HG02623 (cell line): ENCODE measurements at regions not wholly inside any gene's neighbourhood (a gene's known extent, or its start where the extent isn't known, plus 50 kb on each side); places are given as distances from the start of the nearest gene placed in this dataset.

Experiments
- ATAC-seq: cut with Tn5 transposase; IDR thresholded peaks from one replicate; pipeline ENCODE4 v1.9.1; 2021; ENCODE audit warnings: moderate library complexity; ENCODE audit not compliant: unreplicated experiment

DNA sequence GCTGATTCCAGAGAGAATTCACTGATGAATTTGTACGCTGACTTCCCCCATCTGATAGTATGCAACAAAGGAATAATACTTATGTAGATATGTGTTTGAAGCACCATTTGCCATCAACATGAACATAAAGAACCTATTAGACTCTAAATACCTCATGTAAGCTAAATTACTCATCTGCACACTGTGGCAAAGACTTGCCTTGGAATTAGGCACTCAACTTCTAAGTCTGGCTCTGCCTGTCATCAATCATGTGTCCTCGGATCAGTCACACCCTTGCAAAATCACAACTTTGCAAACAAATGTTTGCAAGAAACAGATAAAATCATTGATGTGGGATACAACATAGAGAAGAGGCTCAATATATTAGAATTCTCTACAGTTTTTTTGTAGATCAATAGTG lies 169.9 kb upstream of the LDB2 start:
- ATAC-seq = no peak

- no peak for ATAC-seq
Observed at GRCh38 chr4:17066972-17067371, 168.5 kb upstream of the LDB2 start.

GRCh38 chr4:17066236-17066635 lies 167.8 kb upstream of the LDB2 start:
- no peak for ATAC-seq

- ATAC-seq = no peak
Observed at GRCh38 chr4:17065821-17066220, 167.4 kb upstream of the LDB2 start.

DNA sequence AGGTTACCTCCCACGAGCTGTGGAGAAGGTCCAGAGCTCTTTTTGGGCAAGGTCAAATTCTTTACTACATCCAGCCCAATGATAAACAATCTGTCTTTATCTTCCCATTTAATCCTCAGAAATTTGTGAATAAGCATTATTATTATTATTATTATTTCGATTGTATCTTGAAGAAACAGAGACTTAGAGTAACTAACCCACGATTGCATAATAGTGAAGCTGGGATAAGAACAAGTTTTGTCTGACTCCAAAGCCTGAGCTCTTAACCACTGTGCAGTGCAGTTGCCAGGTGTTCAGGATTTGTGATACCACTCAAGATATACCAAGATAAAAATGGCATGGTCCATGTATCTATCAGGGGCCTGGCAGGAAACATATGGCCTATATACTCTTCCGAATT lies 166.5 kb upstream of the LDB2 start:
- ATAC-seq = no peak

DNA sequence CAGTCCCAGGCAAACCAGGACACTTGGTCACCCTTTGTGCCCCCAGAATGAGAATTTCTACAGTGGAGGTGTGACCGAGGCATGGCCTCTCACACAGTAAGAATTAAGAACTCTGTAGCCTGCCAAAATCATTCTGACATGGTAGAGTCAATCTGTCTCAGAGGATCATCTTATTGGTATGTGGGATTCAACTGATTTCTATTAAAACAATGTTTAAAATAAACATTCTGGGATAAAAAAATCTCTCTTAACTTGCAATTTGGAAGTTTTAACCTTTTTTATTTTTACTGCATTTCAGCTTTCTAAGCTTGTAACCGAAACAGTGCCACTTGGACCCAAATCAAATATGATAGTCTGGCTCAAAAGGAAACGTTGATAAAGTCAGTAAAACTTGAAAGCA lies 165.4 kb upstream of the LDB2 start:
- ATAC-seq = no peak

DNA sequence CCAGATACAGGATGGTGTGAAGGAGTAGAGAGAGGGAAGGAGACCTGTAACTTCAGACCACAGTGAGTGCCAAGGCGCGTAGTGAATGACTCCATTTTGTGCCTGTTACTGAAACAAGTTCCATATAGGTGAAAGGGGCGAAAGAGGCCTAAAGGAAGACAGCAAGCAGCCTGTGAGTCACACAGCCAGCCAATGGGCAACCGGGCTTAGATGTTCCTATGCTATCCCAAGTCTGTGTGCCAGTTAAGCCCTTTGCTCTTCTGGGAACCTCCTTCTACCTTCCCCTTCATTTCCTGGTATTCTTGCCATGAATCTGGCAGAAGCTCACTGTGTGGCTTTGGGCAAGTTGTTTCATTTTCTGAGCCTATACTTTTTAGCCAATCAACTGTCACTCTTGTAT lies 161.8 kb upstream of the LDB2 start:
- no peak for ATAC-seq

- ATAC-seq = no peak
Observed at GRCh38 chr4:17058916-17059741, 160.7 kb upstream of the LDB2 start.

DNA sequence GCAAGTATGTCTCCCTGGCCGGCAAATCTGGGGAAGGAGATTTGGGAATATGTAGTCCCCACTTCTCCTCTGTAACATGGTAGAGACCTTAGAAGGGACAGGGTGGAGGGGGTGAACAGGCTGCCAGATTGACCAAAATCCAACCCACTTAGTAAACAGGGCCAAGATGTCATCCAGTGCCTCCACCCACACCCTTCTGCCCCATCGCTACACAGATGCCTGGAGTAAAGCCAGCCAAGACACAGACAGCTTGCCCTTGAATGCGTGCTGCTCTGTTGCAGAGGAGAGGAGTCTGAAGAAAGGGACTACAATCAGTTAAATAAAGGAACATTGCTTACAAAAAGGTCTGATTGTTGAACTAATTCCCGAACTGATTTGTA lies 160.1 kb upstream of the LDB2 start:
- ATAC-seq = no peak

DNA sequence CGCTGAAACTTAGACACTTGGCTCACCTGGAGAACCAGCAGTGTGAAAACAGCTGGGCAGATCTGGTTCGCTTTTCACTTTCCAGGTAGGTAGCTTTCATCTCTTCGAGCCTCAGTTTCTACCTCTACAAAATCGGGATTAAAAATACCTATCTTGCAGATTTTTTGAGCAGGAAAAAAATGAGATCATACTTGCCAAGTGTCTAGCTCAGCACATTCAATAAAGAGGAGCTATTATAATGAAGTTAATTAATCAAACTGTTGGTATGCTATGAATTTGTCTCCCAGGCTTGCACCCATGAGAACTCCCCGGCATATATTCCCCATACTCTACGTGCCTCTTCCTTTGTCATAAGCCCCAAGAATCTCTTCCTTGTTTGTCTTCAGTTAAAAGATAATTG lies 158.6 kb upstream of the LDB2 start:
- ATAC-seq = no peak

DNA sequence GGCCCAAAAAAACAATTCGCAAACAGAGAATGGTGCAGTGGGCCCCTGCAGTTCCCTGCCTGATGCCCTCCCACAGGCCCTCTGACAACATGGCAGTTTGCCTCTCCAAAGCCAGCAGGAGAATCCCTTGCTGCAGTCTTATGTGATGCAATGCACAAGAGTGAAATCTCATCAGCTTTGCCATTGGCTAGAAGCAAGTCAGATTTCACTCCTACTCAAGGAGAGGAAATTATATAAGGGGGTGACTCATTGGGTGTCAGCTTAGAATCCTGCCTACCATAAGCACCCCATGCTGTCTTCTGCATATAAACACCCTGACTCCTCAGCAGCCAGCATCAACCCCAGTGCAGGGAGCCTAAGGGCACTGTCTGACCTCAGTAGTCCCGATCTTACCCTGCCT lies 157.3 kb upstream of the LDB2 start:
- no peak for ATAC-seq

DNA sequence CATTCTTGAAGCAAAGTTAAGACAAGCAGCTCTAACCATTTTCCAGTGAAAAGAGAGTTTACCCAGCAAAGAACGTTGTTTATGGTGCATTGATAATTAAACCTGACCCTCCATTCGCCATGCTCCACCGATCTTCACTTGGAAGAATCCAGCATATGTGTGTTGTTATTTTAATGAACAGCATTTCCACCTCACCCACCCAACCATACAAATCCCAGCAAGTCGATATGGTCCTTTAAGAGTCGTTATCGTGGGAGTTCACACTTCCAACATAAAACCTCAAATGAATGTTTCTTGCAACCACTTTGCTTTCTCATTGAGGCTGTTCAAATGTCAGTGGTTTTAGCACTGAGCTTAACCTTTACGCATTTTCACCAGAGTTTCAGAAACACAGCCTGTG lies 147.4 kb upstream of the LDB2 start:
- ATAC-seq = no peak

DNA sequence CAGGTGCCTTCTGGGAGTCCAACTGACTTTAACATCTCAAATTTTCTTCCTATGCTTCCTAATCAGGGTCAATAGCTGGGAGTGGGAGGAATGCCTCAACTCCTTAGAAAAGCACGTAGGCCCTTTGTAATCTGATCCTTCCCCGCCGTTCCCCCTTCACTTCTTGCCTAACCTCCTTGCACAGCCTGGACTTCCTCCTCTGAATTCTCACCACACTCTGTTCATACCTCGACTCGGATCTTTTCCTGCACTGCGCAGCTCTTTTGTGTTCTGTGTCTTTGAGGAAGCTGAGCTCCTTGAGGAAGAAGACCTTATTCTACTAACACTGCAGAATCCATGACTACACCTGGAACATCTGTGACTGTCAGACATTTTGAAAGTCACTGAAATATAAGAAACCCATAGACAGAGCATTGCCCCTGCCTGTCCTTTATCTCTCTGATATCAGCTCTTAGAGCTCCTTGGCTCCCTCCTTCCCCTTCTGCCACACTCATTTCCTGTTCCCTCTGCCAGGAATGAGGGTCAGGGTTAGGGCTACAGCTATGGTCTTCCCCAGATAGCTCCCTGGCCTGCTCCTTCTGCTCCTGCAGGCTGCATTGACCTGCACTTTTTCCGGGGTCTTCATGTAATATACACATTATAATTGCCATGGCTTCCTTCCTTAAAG lies 140.2 kb upstream of the LDB2 start:
- ATAC-seq = no peak

GRCh38 chr4:17033768-17034181 lies 135.3 kb upstream of the LDB2 start:
- ATAC-seq = no peak

DNA sequence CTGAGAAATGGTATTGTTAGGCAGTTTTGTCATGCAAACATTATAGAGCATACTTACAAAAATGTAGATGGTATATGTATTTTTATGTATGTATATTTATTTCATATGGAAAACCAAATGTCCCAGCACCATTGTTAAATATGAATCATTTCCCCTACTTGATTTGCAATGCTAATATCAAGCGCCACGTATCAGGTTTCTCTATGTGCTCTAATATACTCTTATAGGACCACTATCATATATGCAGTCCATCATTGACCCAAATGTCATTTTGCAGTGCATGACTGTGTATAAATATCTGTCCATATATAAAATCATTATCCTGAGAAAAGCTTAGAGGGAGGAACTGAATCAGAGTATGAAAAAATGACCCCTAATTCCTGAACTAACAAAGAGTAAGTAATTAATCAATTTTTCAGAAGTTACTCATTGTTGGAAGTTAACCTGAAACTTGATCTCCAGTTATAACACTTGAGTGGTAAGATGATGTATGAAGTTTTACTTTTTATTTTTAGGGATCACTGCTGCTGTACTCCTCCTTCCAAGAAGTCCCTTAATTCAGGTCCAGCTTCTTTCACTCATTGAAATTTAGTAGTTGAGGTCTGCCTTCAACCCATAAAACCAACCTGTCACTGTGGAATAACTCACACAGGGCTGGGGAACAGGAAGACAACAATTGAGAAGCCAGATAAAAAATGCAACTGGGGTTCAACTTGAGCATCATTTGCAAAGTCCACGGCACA lies 134.8 kb upstream of the LDB2 start:
- ATAC-seq = no peak

DNA sequence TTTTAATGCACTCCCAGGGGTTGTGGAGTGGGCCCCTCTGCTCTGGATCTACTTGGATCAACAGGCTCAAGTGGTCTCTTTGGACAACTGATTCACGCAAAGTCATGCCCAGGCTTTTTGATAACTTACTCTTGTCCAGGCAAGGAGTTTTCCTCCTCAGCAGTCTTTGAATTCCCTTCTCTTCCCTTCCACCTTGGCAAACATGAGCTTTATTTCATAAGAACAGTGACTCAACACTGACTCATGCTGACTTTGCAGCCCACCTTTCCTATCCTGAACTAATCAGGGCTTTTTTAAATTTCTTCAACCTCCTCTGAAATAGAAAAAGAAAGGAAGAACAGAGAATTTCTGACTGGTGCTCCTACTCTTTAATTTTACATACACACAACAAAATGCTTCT lies 132.1 kb upstream of the LDB2 start:
- ATAC-seq = no peak

DNA sequence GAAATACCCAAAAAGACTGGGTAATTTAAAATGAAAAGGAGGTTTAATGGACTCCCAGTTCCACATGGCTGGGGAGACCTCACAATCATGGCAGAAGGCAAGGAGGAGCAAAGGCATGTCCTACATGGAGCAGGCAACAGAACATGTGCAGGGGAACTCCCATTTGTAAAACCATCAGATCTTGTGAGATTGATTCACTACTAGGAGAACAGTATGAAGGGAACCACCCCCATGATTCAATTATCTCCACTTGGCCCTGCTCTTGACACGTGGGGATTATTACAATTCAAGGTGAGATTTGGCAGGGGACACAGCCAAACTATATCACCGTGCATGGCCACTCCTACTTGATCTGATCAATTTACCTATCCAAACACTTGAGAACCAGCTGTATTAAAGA lies 131.5 kb upstream of the LDB2 start:
- no peak for ATAC-seq

GRCh38 chr4:17029432-17029831 lies 131.0 kb upstream of the LDB2 start:
- no peak for ATAC-seq

GRCh38 chr4:17027495-17027894 lies 129.1 kb upstream of the LDB2 start:
- no peak for ATAC-seq

- no peak for ATAC-seq
Observed at GRCh38 chr4:17024425-17024824, 126.0 kb upstream of the LDB2 start.

GRCh38 chr4:17020901-17021300 lies 122.5 kb upstream of the LDB2 start:
- no peak for ATAC-seq

DNA sequence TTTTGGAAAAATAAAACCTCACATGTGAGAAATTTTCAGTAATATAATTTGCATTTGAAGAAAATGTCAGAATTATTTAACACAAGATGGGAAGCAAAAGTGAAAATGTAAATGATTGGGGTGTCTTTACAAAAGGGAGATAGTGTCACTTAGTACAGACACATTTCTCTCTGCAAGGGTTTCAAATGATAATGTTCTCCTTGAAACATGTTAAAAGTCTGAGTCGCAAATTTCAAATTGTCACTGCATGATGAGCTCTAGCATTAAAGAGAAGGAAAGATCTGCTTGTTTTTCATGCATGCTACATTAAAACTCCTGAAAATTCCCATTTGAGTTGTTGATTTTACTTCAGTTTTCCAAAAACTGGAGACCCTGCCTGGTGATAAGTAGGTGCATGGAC lies 122.0 kb upstream of the LDB2 start:
- ATAC-seq = no peak
